GM12892 (cell line): ENCODE measurements at regions not wholly inside any gene's neighbourhood (a gene's known extent, or its start where the extent isn't known, plus 50 kb on each side); places are given as distances from the start of the nearest gene placed in this dataset.

Experiments
- DNase-seq: peaks from one replicate; pipeline ENCODE4 v3.0.0; 2011; ENCODE audit not compliant: insufficient read length
- FAIRE-seq: peaks from 2 replicates; lab custom pipeline; 2011; peaks lifted over from hg19 to GRCh38; lab: Jason Lieb, UNC
- POLR2A ChIP-seq: IDR thresholded peaks from 2 replicates; pipeline ENCODE4 v1.6.1; 2011; ENCODE audit warnings: low read depth, low read length, control low read depth
- POLR2AphosphoS5 ChIP-seq: IDR thresholded peaks from 2 replicates; pipeline ENCODE4 v1.6.1; 2011; ENCODE audit warnings: low read depth, low read length, control low read depth
- TAF1 ChIP-seq: IDR thresholded peaks from 2 replicates; pipeline ENCODE4 v1.6.1; 2011; ENCODE audit warnings: low read depth, mild to moderate bottlenecking, control low read depth, low read length, borderline replicate concordance

- FAIRE-seq (no peak), DNase-seq (no peak)
- TF ChIP-seq TAF1 = no peak
These were observed 143.4 kb downstream of the CYRIA start for GRCh38 chr2:16522031-16522831.

- DNase-seq (no peak), FAIRE-seq (no peak)
- TF ChIP-seq POLR2A = no peak
- no peak for TF ChIP-seq TAF1
- TF ChIP-seq POLR2AphosphoS5 = no peak
These were observed 144.7 kb downstream of the CYRIA start for GRCh38 chr2:16520891-16521290.

GRCh38 chr2:16515696-16516095 is 149.9 kb downstream of the CYRIA start:
- TF ChIP-seq TAF1 (no peak), POLR2AphosphoS5 (no peak), POLR2A (no peak)
- FAIRE-seq (no peak), DNase-seq (no peak)

GRCh38 chr2:16513626-16514025 is 152.0 kb downstream of the CYRIA start:
- DNase-seq (no peak), FAIRE-seq (no peak)
- no peak for TF ChIP-seq POLR2A

GRCh38 chr2:16511041-16511440 is 154.6 kb downstream of the CYRIA start:
- DNase-seq = no peak
- TF ChIP-seq TAF1 = no peak
- TF ChIP-seq POLR2A = no peak
- TF ChIP-seq POLR2AphosphoS5 = no peak
- FAIRE-seq = no peak

GRCh38 chr2:16509042-16509441 is 156.6 kb downstream of the CYRIA start:
- TF ChIP-seq TAF1 = no peak
- TF ChIP-seq POLR2AphosphoS5 = no peak
- no peak for TF ChIP-seq POLR2A
- no peak for FAIRE-seq
- no peak for DNase-seq

GRCh38 chr2:16508490-16508851 is 157.2 kb downstream of the CYRIA start:
- TF ChIP-seq POLR2AphosphoS5 (no peak), POLR2A (no peak)
- no peak for DNase-seq
- no peak for FAIRE-seq

- no peak for FAIRE-seq
- DNase-seq = peak; percentile 5
- TF ChIP-seq POLR2AphosphoS5 = no peak
- no peak for TF ChIP-seq TAF1
- TF ChIP-seq POLR2A = no peak
These were observed 157.8 kb downstream of the CYRIA start for GRCh38 chr2:16507655-16508489.

- TF ChIP-seq POLR2AphosphoS5 (no peak), TAF1 (no peak), POLR2A (no peak)
- FAIRE-seq (no peak), DNase-seq (no peak)
These were observed 159.3 kb downstream of the CYRIA start for GRCh38 chr2:16506366-16506765.

GRCh38 chr2:16496426-16497388 is 168.9 kb downstream of the CYRIA start:
- DNase-seq (no peak), FAIRE-seq (no peak)
- TF ChIP-seq POLR2AphosphoS5 = no peak
- TF ChIP-seq POLR2A = no peak
- TF ChIP-seq TAF1 = no peak

GRCh38 chr2:16495509-16496208 is 170.0 kb downstream of the CYRIA start:
- FAIRE-seq (no peak), DNase-seq (no peak)

More at GRCh38 chr2:16495509-16496208, 170.0 kb downstream of the CYRIA start:
- TF ChIP-seq TAF1 (no peak), POLR2AphosphoS5 (no peak), POLR2A (no peak)
